H9 (cell line): ENCODE measurements at regions not wholly inside any gene's neighbourhood (a gene's known extent, or its start where the extent isn't known, plus 50 kb on each side); places are given as distances from the start of the nearest gene placed in this dataset.

Experiments used
- DNase-seq: peaks from one replicate; pipeline ENCODE4 v3.0.0-alpha.2; 2017
- H2AFZ ChIP-seq: one replicate; pipeline ENCODE4 v1.6.1; 2013; ENCODE audit warnings: mild to moderate bottlenecking, low read length, control low read depth, moderate library complexity
- H2AK5ac ChIP-seq: 2 replicates; pipeline ENCODE4 v1.6.1; 2013; ENCODE audit warnings: low read length, control low read depth, mixed read lengths; ENCODE audit not compliant: insufficient read length
- H2BK120ac ChIP-seq: one replicate; pipeline ENCODE4 v1.6.1; 2013; ENCODE audit warnings: low read depth, mild to moderate bottlenecking, low read length, control low read depth, inconsistent platforms; ENCODE audit not compliant: poor library complexity, severe bottlenecking
- H2BK12ac ChIP-seq: 2 replicates; pipeline ENCODE4 v1.6.1; 2013; ENCODE audit warnings: low read length, control low read depth, mixed read lengths, low read depth; ENCODE audit not compliant: insufficient read length
- H2BK15ac ChIP-seq: 2 replicates; pipeline ENCODE4 v1.6.1; 2013; ENCODE audit warnings: low read depth, low read length, control low read depth
- H2BK20ac ChIP-seq: one replicate; pipeline ENCODE4 v1.6.1; 2013; ENCODE audit warnings: low read depth, mild to moderate bottlenecking, low read length, control low read depth, inconsistent platforms; ENCODE audit not compliant: poor library complexity, severe bottlenecking
- H2BK5ac ChIP-seq: 2 replicates; pipeline ENCODE4 v1.6.1; 2013; ENCODE audit warnings: low read length, control low read depth, mixed read lengths; ENCODE audit not compliant: insufficient read length
- H3K14ac ChIP-seq: 2 replicates; pipeline ENCODE4 v1.6.1; 2013; ENCODE audit warnings: low read length, control low read depth; ENCODE audit not compliant: insufficient read depth
- H3K18ac ChIP-seq: 2 replicates; pipeline ENCODE4 v1.6.1; 2013; ENCODE audit warnings: low read depth, mild to moderate bottlenecking, mixed read lengths, low read length, control low read depth; ENCODE audit not compliant: insufficient read length
- H3K23ac ChIP-seq: 2 replicates; pipeline ENCODE4 v1.6.1; 2013; ENCODE audit warnings: low read length, control low read depth, mixed read lengths, low read depth; ENCODE audit not compliant: insufficient read length
- H3K23me2 ChIP-seq: 2 replicates; pipeline ENCODE4 v1.6.1; 2013; ENCODE audit warnings: low read depth, mild to moderate bottlenecking, mixed read lengths, low read length, control low read depth; ENCODE audit not compliant: insufficient read length, poor library complexity, severe bottlenecking
- H3K27ac ChIP-seq: 2 replicates; pipeline ENCODE4 v1.5.1; 2013; ENCODE audit warnings: low read length, control low read depth, mixed read lengths, low read depth; ENCODE audit not compliant: insufficient read length
- H3K27me3 ChIP-seq: 2 replicates; pipeline ENCODE4 v1.6.1; 2013; ENCODE audit warnings: low read length, control low read depth, inconsistent platforms; ENCODE audit not compliant: insufficient read depth
- H3K4ac ChIP-seq: 2 replicates; pipeline ENCODE4 v1.6.1; 2013; ENCODE audit warnings: low read depth, mild to moderate bottlenecking, control low read depth, inconsistent platforms, low read length, moderate library complexity
- H3K4me1 ChIP-seq: 2 replicates; pipeline ENCODE4 v1.6.1; 2013; ENCODE audit warnings: low read length, control low read depth, inconsistent platforms; ENCODE audit not compliant: insufficient read depth
- H3K4me2 ChIP-seq: 2 replicates; pipeline ENCODE4 v1.6.1; 2013; ENCODE audit warnings: low read length, control low read depth, mixed read lengths; ENCODE audit not compliant: insufficient read length, insufficient read depth
- H3K56ac ChIP-seq: 2 replicates; pipeline ENCODE4 v1.6.1; 2013; ENCODE audit warnings: low read depth, mild to moderate bottlenecking, mixed read lengths, low read length, control low read depth; ENCODE audit not compliant: insufficient read length
- H3K79me1 ChIP-seq: 2 replicates; pipeline ENCODE4 v1.6.1; 2013; ENCODE audit warnings: low read depth, mild to moderate bottlenecking, moderate library complexity, low read length, control low read depth, inconsistent platforms; ENCODE audit not compliant: insufficient read depth, poor library complexity, severe bottlenecking
- H3K79me2 ChIP-seq: 2 replicates; pipeline ENCODE4 v1.6.1; 2013; ENCODE audit warnings: low read length, control low read depth, inconsistent platforms; ENCODE audit not compliant: insufficient read depth
- H3K9ac ChIP-seq: 2 replicates; pipeline ENCODE4 v1.6.1; 2013; ENCODE audit warnings: low read length, control low read depth, mixed read lengths; ENCODE audit not compliant: insufficient read length; ENCODE audit errors: extremely low read depth
- H3K9me3 ChIP-seq: one replicate; pipeline ENCODE4 v1.6.1; 2013; ENCODE audit warnings: low read depth, low read length, inconsistent platforms; ENCODE audit not compliant: control insufficient read depth
- H3T11ph ChIP-seq: one replicate; pipeline ENCODE4 v1.6.1; 2013; ENCODE audit warnings: mild to moderate bottlenecking, low read length, control low read depth, inconsistent platforms
- H4K20me1 ChIP-seq: one replicate; pipeline ENCODE4 v1.6.1; 2013; ENCODE audit not compliant: control insufficient read depth, insufficient read length, insufficient read depth
- H4K5ac ChIP-seq: 2 replicates; pipeline ENCODE4 v1.6.1; 2013; ENCODE audit warnings: low read depth, mild to moderate bottlenecking, mixed read lengths, low read length, control low read depth; ENCODE audit not compliant: insufficient read length
- H4K8ac ChIP-seq: replicated peaks from 2 replicates; pipeline ENCODE4 v1.6.1; 2013; ENCODE audit warnings: low read length, control low read depth, mixed read lengths, low read depth; ENCODE audit not compliant: insufficient read length
- H4K91ac ChIP-seq: 2 replicates; pipeline ENCODE4 v1.6.1; 2013; ENCODE audit warnings: low read depth, mild to moderate bottlenecking, moderate library complexity, mixed read lengths, low read length, control low read depth; ENCODE audit not compliant: insufficient read length
- H3K27ac Mint-ChIP-seq, 3 experiments: 2 replicates in 2 of 3; 3 replicates in 1 of 3; pipeline ENCODE4 v1.8.0; 2020 to 2021; ENCODE audit warnings: mixed read lengths in 3 of 3, mild to moderate bottlenecking in 1 of 3, moderate library complexity in 1 of 3
- H3K27me3 Mint-ChIP-seq: 2 replicates; pipeline ENCODE4 v1.8.0; 2021; ENCODE audit warnings: low read depth, mild to moderate bottlenecking, moderate library complexity, mixed read lengths
- H3K36me3 Mint-ChIP-seq, 3 experiments: 2 replicates in 2 of 3; 3 replicates in 1 of 3; pipeline ENCODE4 v1.8.0; 2020 to 2021; ENCODE audit warnings: low read depth in 3 of 3, mixed read lengths in 3 of 3; ENCODE audit not compliant: insufficient read depth in 1 of 3
- H3K4me1 Mint-ChIP-seq, 2 experiments: 2 replicates each; pipeline ENCODE4 v1.8.0; 2020; ENCODE audit warnings: mixed read lengths in 2 of 2
- H3K4me3 Mint-ChIP-seq, 2 experiments: 2 replicates in 1 of 2; 3 replicates in 1 of 2; pipeline ENCODE4 v1.8.0; 2020 to 2021; ENCODE audit warnings: mild to moderate bottlenecking in 2 of 2, mixed read lengths in 2 of 2, moderate library complexity in 1 of 2
- H3K9me3 Mint-ChIP-seq, 2 experiments: 2 replicates in 1 of 2; 3 replicates in 1 of 2; pipeline ENCODE4 v1.8.0; 2020; ENCODE audit warnings: mild to moderate bottlenecking in 2 of 2, mixed read lengths in 2 of 2, moderate library complexity in 1 of 2
- WGBS: extraction: QIAGEN DNeasy Blood & Tissue Kit; methylation state at CpG from one replicate; pipeline ENCODE4 v1.1.7; 2013; ENCODE audit warnings: missing lambda C conversion rate, low lambda C conversion rate, mixed read lengths; ENCODE audit not compliant: insufficient read length; ENCODE audit errors: extremely low coverage; 5-methylcytosine and 5-hydroxymethylcytosine counted together
- TF ChIP-seq, protein P1 (sequence below): fragments of 200-600 bp; sonication (generic); conservative IDR thresholded peaks from 3 replicates; pipeline ENCODE4 v1.8.0; 2021; ENCODE audit warnings: antibody characterized with exemption, mild to moderate bottlenecking

DNA sequence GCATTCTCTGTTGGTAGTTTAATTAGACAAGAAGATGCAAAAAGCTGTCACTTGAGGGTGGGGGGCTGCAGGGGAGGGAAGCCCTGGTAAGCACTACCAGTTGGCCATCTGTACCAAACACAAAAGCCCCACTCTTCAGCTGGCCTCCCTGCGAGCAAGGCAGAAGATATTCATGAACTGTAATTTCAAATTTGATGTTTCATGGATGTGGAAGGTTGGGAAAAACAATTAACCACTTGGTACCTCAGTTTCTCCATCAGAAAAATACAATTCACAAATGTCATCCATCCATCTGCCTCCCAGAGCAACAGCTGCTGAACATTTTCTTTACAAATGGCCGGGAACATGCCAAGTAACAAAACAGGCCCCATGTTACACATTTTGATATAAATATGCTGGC is 265.3 kb downstream of the HNRNPD start:
- no peak overlapping the region for H3K56ac ChIP-seq
- TF ChIP-seq, protein P1, sequence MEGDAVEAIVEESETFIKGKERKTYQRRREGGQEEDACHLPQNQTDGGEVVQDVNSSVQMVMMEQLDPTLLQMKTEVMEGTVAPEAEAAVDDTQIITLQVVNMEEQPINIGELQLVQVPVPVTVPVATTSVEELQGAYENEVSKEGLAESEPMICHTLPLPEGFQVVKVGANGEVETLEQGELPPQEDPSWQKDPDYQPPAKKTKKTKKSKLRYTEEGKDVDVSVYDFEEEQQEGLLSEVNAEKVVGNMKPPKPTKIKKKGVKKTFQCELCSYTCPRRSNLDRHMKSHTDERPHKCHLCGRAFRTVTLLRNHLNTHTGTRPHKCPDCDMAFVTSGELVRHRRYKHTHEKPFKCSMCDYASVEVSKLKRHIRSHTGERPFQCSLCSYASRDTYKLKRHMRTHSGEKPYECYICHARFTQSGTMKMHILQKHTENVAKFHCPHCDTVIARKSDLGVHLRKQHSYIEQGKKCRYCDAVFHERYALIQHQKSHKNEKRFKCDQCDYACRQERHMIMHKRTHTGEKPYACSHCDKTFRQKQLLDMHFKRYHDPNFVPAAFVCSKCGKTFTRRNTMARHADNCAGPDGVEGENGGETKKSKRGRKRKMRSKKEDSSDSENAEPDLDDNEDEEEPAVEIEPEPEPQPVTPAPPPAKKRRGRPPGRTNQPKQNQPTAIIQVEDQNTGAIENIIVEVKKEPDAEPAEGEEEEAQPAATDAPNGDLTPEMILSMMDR = no peak
- no peak overlapping the region for H2AK5ac ChIP-seq
- WGBS = no CpG with 5 or more reads among the region's 2 CpGs
- no peak overlapping the region for H2BK5ac ChIP-seq
- Mint-ChIP-seq H3K27me3 (no peaks in the 10 kb centered on the region), H3K4me1 (peaks cover 5 to 12% of the 10 kb centered on the region in 2 experiments; a peak in 2 of 4 replicates), H3K27ac (no peak overlapping the region), H3K9me3 (peaks cover 2 to 3% of the 10 kb centered on the region in 2 experiments; a peak in 3 of 5 replicates), H3K4me3 (no peak overlapping the region), H3K36me3 (peaks cover 0 to 3% (median 3%) of the 10 kb centered on the region in 3 experiments; a peak in 3 of 7 replicates)
- no peaks in the 10 kb centered on the region for H4K20me1 ChIP-seq
- no peaks in the 10 kb centered on the region for H3K79me2 ChIP-seq
- H3K9ac ChIP-seq = no peak overlapping the region
- H4K8ac ChIP-seq = no peak overlapping the region
- no peak overlapping the region for H3K14ac ChIP-seq
- peaks cover 3% of the 10 kb centered on the region for H3K4me1 ChIP-seq
- H3K4me2 ChIP-seq = no peak overlapping the region
- H4K5ac ChIP-seq = no peak overlapping the region
- no peak overlapping the region for H2BK12ac ChIP-seq
- H3K79me1 ChIP-seq = no peaks in the 10 kb centered on the region
- no peak overlapping the region for H2AFZ ChIP-seq
- H3K18ac ChIP-seq = no peak overlapping the region
- no peak overlapping the region for H3K23ac ChIP-seq
- no peak overlapping the region for H3T11ph ChIP-seq
- no peak for DNase-seq
- H3K23me2 ChIP-seq = no peaks in the 10 kb centered on the region
- H3K27me3 ChIP-seq = no peaks in the 10 kb centered on the region
- H3K9me3 ChIP-seq = no peaks in the 10 kb centered on the region
- H2BK20ac ChIP-seq = no peak overlapping the region
- no peak overlapping the region for H4K91ac ChIP-seq
- H2BK15ac ChIP-seq = no peak overlapping the region
- H3K4ac ChIP-seq = no peak overlapping the region
- no peak overlapping the region for H2BK120ac ChIP-seq
- no peak overlapping the region for H3K27ac ChIP-seq
